Lower leg skin (tissue), 4 donors: ENCODE measurements at regions not wholly inside any gene's neighbourhood (a gene's known extent, or its start where the extent isn't known, plus 50 kb on each side); places are given as distances from the start of the nearest gene placed in this dataset.

ENCODE experiments used
- DNase-seq, 2 donors: peaks; one replicate each; pipeline ENCODE4 v3.0.0-alpha.2; 2019; ENCODE audit warnings: low spot score in 2 of 2
- H3K4me3 ChIP-seq: fragments of 200-600 bp; sonication (generic); 2 replicates; pipeline ENCODE4 v1.5.1; 2017; ENCODE audit warnings: mild to moderate bottlenecking, low read depth; ENCODE audit not compliant: poor library complexity, severe bottlenecking
- CTCF ChIP-seq, 3 donors: fragments of 450-650 bp; IDR thresholded peaks; one replicate each; pipeline ENCODE4 v1.5.1; 2016; ENCODE audit warnings: antibody characterized with exemption in 3 of 3, mild to moderate bottlenecking in 3 of 3, moderate library complexity in 2 of 3
- POLR2A ChIP-seq, 2 donors: fragments of 450-650 bp; IDR thresholded peaks; one replicate each; pipeline ENCODE4 v1.6.1; 2016 to 2017; ENCODE audit warnings: antibody characterized with exemption in 2 of 2, mild to moderate bottlenecking in 1 of 2, moderate library complexity in 1 of 2
- WGBS, 2 donors: methylation state at CpG; one replicate each; pipeline ENCODE4 v1.1.5; 2018; 5-methylcytosine and 5-hydroxymethylcytosine counted together
- intact Hi-C: fragments of 100-400 bp; cut with DNase I; formaldehyde crosslinking; loops from one replicate; pipeline ENCODE4 v1.15.0; 2023; ENCODE audit warnings: low total_unique reads

- WGBS, 2 donors, result 47 to 61% methylated on average over 5 of the region's 5 CpGs
- no peak for DNase-seq
- no peak overlapping the region for H3K4me3 ChIP-seq
- TF ChIP-seq POLR2A (IDR thresholded peaks at IDR 0.05) (no peak), CTCF (IDR thresholded peaks at IDR 0.05) (no peak)
- intact Hi-C loops, result no loop called here
Observed at GRCh38 chr4:173940146-173940545, 343.3 kb downstream of the FBXO8 start.

- intact Hi-C loops, result no loop called here
- 68% methylated on average over 2 of the region's 2 CpGs for WGBS, 2 donors
- TF ChIP-seq POLR2A (IDR thresholded peaks at IDR 0.05) (no peak), CTCF (IDR thresholded peaks at IDR 0.05) (no peak)
- DNase-seq, result no peak
- no peak overlapping the region for H3K4me3 ChIP-seq
Observed at GRCh38 chr4:173937631-173938270, 345.7 kb downstream of the FBXO8 start.

- 35 to 53% methylated on average over 1 of the region's 1 CpG for WGBS, 2 donors
- no peak for DNase-seq
Observed at GRCh38 chr4:173936861-173937260, 346.6 kb downstream of the FBXO8 start.

GRCh38 chr4:173935622-173936405, 347.7 kb downstream of the FBXO8 start:
- intact Hi-C loops, result no loop called here
- DNase-seq, result no peak
- WGBS, 2 donors, result 58 to 64% methylated on average over 5 of the region's 5 CpGs
- H3K4me3 ChIP-seq, result no peak overlapping the region
- TF ChIP-seq POLR2A (IDR thresholded peaks at IDR 0.05), result no peak
- TF ChIP-seq CTCF (IDR thresholded peaks at IDR 0.05), result no peak

More at GRCh38 chr4:173936861-173937260, 346.6 kb downstream of the FBXO8 start:
- no peak overlapping the region for H3K4me3 ChIP-seq
- intact Hi-C loops, result no loop called here
- TF ChIP-seq POLR2A (IDR thresholded peaks at IDR 0.05), result no peak
- TF ChIP-seq CTCF (IDR thresholded peaks at IDR 0.05), result no peak

- TF ChIP-seq CTCF (IDR thresholded peaks at IDR 0.05), result no peak
- no peak for TF ChIP-seq POLR2A (IDR thresholded peaks at IDR 0.05)
- no peak overlapping the region for H3K4me3 ChIP-seq
- 35 to 40% methylated on average over 5 of the region's 5 CpGs for WGBS, 2 donors
- no peak for DNase-seq
- intact Hi-C loops, result no loop called here
Observed at GRCh38 chr4:173934933-173935620, 348.4 kb downstream of the FBXO8 start.
